SK-N-SH treated with all-trans-retinoic acid at 6 μM for 48 hours (cell line): ENCODE measurements at regions not wholly inside any gene's neighbourhood (a gene's known extent, or its start where the extent isn't known, plus 50 kb on each side); places are given as distances from the start of the nearest gene placed in this dataset.
A peak's percentile ranks its signal among the peaks of the same experiment; 100 is the strongest.

ENCODE experiments used
- ATAC-seq: fragments of 200-7000 bp; cut with Tn5 transposase; 3 replicates; pipeline ENCODE4 v1.9.1; 2020; ENCODE audit warnings: mild to moderate bottlenecking, moderate library complexity
- ARNTL ChIP-seq: fragments of 450-650 bp; formaldehyde crosslinking; IDR thresholded peaks from 2 replicates; pipeline ENCODE4 v1.5.0; 2020; ENCODE audit warnings: low read depth, mild to moderate bottlenecking, moderate library complexity, borderline replicate concordance
- BACH2 ChIP-seq: fragments of 250-450 bp; sonication (Bioruptor Pico); IDR thresholded peaks from 2 replicates; pipeline ENCODE4 v1.9.0; 2021; ENCODE audit warnings: mild to moderate bottlenecking, borderline replicate concordance
- ESRRG ChIP-seq: fragments of 250-450 bp; sonication (Bioruptor Pico); IDR thresholded peaks from 2 replicates; pipeline ENCODE4 v1.6.1; 2021; ENCODE audit warnings: mild to moderate bottlenecking
- GLIS3 ChIP-seq: fragments of 250-450 bp; sonication (Bioruptor Pico); IDR thresholded peaks from 2 replicates; pipeline ENCODE4 v1.5.0; 2020; ENCODE audit warnings: mild to moderate bottlenecking, moderate library complexity
- ISL1 ChIP-seq: fragments of 250-450 bp; sonication (Bioruptor Pico); IDR thresholded peaks from 2 replicates; pipeline ENCODE4 v2.1.2; 2022; ENCODE audit warnings: mild to moderate bottlenecking, moderate library complexity
- OSR1 ChIP-seq: fragments of 250-450 bp; sonication (Bioruptor Pico); IDR thresholded peaks from 2 replicates; pipeline ENCODE4 v1.8.0; 2022; ENCODE audit warnings: moderate library complexity, mild to moderate bottlenecking, inconsistent platforms
- POU6F1 ChIP-seq: fragments of 250-450 bp; sonication (Bioruptor Pico); IDR thresholded peaks from 2 replicates; pipeline ENCODE4 v1.8.0; 2021; ENCODE audit warnings: low read depth, mild to moderate bottlenecking, moderate library complexity, borderline replicate concordance
- PPARA ChIP-seq: fragments of 250-450 bp; sonication (Bioruptor Pico); IDR thresholded peaks from 2 replicates; pipeline ENCODE4 v1.5.0; 2020; ENCODE audit warnings: mild to moderate bottlenecking, borderline replicate concordance
- RARB ChIP-seq: fragments of 250-450 bp; sonication (Bioruptor Pico); IDR thresholded peaks from 2 replicates; pipeline ENCODE4 v1.8.0; 2021; ENCODE audit warnings: mild to moderate bottlenecking, moderate library complexity
- SNAI2 ChIP-seq: fragments of 250-450 bp; sonication (Bioruptor Pico); IDR thresholded peaks from 2 replicates; pipeline ENCODE4 v1.5.0; 2020; ENCODE audit warnings: mild to moderate bottlenecking, moderate library complexity
- TCF4 ChIP-seq: fragments of 250-450 bp; sonication (Bioruptor Pico); IDR thresholded peaks from 2 replicates; pipeline ENCODE4 v1.8.0; 2021; ENCODE audit warnings: mild to moderate bottlenecking, moderate library complexity, borderline replicate concordance
- TOX ChIP-seq: fragments of 250-450 bp; sonication (Bioruptor Pico); IDR thresholded peaks from 2 replicates; pipeline ENCODE4 v1.8.0; 2021; ENCODE audit warnings: mild to moderate bottlenecking, moderate library complexity, borderline replicate concordance
- ZC3H10 ChIP-seq: fragments of 250-450 bp; sonication (Bioruptor Pico); IDR thresholded peaks from 2 replicates; pipeline ENCODE4 v1.5.1; 2021; ENCODE audit warnings: mild to moderate bottlenecking, moderate library complexity
- ZFP3 ChIP-seq: fragments of 250-450 bp; sonication (Bioruptor Pico); IDR thresholded peaks from 2 replicates; pipeline ENCODE4 v1.5.0; 2020; ENCODE audit warnings: mild to moderate bottlenecking, moderate library complexity
- ZNF565 ChIP-seq: fragments of 450-650 bp; formaldehyde crosslinking; conservative IDR thresholded peaks from 2 replicates; pipeline ENCODE4 v1.5.0; 2020; ENCODE audit warnings: low read depth, mild to moderate bottlenecking, moderate library complexity
- ZNF70 ChIP-seq: fragments of 450-650 bp; formaldehyde crosslinking; IDR thresholded peaks from 2 replicates; pipeline ENCODE4 v1.5.0; 2020; ENCODE audit warnings: mild to moderate bottlenecking, moderate library complexity
- ZNF8 ChIP-seq: fragments of 450-650 bp; formaldehyde crosslinking; IDR thresholded peaks from 2 replicates; pipeline ENCODE4 v1.5.0; 2020; ENCODE audit warnings: mild to moderate bottlenecking, moderate library complexity
- TF ChIP-seq, protein P1 (sequence below): fragments of 250-450 bp; sonication (Bioruptor Pico); IDR thresholded peaks from 2 replicates; pipeline ENCODE4 v1.5.1; 2020; ENCODE audit warnings: low read depth, mild to moderate bottlenecking, moderate library complexity
- TF ChIP-seq, protein P2 (sequence below): fragments of 250-450 bp; sonication (Bioruptor Pico); IDR thresholded peaks from 2 replicates; pipeline ENCODE4 v1.8.0; 2020; ENCODE audit warnings: mild to moderate bottlenecking, moderate library complexity, borderline replicate concordance
- TF ChIP-seq, protein P3 (sequence below): fragments of 250-450 bp; sonication (Bioruptor Pico); IDR thresholded peaks from 2 replicates; pipeline ENCODE4 v1.5.0; 2020; ENCODE audit warnings: mild to moderate bottlenecking, moderate library complexity
- TF ChIP-seq, protein P4 (sequence below): fragments of 250-450 bp; sonication (Bioruptor Pico); IDR thresholded peaks from 2 replicates; pipeline ENCODE4 v1.5.1; 2021; ENCODE audit warnings: mild to moderate bottlenecking, moderate library complexity

DNA sequence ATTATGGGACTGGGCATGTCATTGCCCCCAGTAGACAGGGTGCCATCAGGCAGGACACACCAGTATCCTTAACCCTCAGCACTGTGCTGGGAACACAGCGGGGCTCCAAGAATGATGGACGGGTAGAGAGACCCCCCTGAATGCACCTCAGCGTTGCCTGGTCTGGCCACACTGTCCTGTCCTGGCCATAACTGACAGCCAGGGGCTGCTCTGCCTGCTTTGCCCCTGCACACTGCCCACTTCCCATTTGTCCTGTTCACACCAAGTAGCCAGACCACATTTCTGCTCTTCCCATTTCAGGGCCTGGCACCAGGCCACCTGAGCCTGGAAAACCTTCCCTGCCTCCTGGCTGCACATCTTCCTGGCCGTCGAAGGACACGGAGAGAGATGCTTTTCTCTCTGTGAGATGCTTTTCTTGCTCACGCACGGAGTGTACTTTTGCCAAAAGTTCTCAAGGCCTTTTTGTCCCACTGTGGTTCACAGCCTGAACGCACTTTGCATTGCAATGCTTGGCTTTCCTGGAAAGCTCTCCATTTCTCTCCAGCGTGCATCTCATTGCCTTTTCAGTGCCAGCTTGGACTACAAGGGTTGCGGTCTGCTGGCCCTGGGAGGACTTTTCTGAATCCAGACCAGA is 131.0 kb upstream of the EEPD1 start:
- ATAC-seq = peak; percentile 52
- TF ChIP-seq ZNF565 (CRISPR knock-in tag) = no peak
- no peak for TF ChIP-seq TOX (CRISPR knock-in tag)
- no peak for TF ChIP-seq OSR1 (CRISPR knock-in tag)
- TF ChIP-seq, protein P1, sequence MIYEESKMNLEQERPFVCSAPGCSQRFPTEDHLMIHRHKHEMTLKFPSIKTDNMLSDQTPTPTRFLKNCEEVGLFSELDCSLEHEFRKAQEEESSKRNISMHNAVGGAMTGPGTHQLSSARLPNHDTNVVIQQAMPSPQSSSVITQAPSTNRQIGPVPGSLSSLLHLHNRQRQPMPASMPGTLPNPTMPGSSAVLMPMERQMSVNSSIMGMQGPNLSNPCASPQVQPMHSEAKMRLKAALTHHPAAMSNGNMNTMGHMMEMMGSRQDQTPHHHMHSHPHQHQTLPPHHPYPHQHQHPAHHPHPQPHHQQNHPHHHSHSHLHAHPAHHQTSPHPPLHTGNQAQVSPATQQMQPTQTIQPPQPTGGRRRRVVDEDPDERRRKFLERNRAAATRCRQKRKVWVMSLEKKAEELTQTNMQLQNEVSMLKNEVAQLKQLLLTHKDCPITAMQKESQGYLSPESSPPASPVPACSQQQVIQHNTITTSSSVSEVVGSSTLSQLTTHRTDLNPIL = no peak
- TF ChIP-seq ESRRG (CRISPR knock-in tag) = no peak

DNA sequence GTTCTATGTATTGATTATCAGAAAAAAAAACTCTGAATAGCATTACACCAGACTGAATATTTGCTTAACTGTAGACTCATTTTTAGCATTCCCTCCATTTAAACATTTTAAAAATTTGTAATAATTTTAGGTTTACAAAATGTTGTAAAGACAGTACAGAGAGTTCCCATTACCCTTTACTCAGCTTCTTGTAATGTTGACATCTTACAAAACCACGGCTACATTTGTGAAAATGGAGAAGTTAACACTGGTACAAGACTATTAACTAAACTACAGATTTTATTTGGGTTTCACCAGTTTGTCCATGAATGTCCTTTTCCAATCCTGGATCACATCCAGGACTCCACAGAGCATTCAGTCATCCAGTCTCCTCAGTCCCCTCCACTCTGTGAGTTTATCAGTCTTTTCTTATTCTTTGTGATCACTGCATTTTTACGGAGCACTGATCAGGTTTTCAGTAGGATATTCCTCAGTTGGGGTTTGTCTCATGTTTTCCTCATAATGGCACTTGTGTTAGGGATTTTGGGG is 130.0 kb upstream of the EEPD1 start:
- ATAC-seq = no peak

DNA sequence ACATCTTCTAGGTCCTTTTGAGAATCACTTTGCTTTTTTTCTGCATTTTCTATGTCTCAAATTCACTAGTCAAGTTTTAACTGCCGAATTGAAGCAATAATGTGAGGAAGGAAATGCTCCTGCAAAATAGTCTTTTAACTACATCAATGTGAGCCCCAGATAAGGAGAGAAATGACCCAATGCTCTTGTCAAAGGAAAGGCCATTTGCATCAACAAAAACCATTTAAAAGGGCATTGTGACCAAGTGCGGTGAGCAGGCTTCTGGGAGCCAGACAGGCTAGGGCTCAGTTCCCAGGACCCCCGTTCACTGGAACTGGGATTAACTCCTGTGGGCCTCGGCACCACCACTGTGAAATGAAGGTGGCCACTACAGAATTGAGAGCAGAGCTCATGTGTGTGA is 127.9 kb upstream of the EEPD1 start:
- no peak for ATAC-seq
- TF ChIP-seq, protein P1 = no peak
- no peak for TF ChIP-seq TOX (CRISPR knock-in tag)
- no peak for TF ChIP-seq POU6F1 (CRISPR knock-in tag)
- no peak for TF ChIP-seq TCF4 (CRISPR knock-in tag)
- no peak for TF ChIP-seq RARB (CRISPR knock-in tag)
- no peak for TF ChIP-seq ISL1 (CRISPR knock-in tag)
- no peak for TF ChIP-seq ZNF565 (CRISPR knock-in tag)

More for the DNA sequence above, 130.0 kb upstream of the EEPD1 start:
- TF ChIP-seq RARB (CRISPR knock-in tag) (no peak), POU6F1 (CRISPR knock-in tag) (no peak), ESRRG (CRISPR knock-in tag) (no peak), ZNF8 (CRISPR knock-in tag) (no peak)

- TF ChIP-seq ZNF70 (CRISPR knock-in tag) = no peak
- TF ChIP-seq ZC3H10 (CRISPR knock-in tag) = no peak
- no peak for TF ChIP-seq ISL1 (CRISPR knock-in tag)
- TF ChIP-seq ARNTL (CRISPR knock-in tag) = no peak
- TF ChIP-seq OSR1 (CRISPR knock-in tag) = no peak
- no peak for TF ChIP-seq ZNF565 (CRISPR knock-in tag)
- TF ChIP-seq ZFP3 (CRISPR knock-in tag) = no peak
- TF ChIP-seq BACH2 (CRISPR knock-in tag) = no peak
- TF ChIP-seq PPARA (CRISPR knock-in tag) = no peak
- TF ChIP-seq, protein P2, sequence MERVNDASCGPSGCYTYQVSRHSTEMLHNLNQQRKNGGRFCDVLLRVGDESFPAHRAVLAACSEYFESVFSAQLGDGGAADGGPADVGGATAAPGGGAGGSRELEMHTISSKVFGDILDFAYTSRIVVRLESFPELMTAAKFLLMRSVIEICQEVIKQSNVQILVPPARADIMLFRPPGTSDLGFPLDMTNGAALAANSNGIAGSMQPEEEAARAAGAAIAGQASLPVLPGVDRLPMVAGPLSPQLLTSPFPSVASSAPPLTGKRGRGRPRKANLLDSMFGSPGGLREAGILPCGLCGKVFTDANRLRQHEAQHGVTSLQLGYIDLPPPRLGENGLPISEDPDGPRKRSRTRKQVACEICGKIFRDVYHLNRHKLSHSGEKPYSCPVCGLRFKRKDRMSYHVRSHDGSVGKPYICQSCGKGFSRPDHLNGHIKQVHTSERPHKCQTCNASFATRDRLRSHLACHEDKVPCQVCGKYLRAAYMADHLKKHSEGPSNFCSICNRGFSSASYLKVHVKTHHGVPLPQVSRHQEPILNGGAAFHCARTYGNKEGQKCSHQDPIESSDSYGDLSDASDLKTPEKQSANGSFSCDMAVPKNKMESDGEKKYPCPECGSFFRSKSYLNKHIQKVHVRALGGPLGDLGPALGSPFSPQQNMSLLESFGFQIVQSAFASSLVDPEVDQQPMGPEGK (CRISPR knock-in tag) = no peak
- no peak for TF ChIP-seq GLIS3 (CRISPR knock-in tag)
- no peak for TF ChIP-seq ZNF8 (CRISPR knock-in tag)
- TF ChIP-seq, protein P3, sequence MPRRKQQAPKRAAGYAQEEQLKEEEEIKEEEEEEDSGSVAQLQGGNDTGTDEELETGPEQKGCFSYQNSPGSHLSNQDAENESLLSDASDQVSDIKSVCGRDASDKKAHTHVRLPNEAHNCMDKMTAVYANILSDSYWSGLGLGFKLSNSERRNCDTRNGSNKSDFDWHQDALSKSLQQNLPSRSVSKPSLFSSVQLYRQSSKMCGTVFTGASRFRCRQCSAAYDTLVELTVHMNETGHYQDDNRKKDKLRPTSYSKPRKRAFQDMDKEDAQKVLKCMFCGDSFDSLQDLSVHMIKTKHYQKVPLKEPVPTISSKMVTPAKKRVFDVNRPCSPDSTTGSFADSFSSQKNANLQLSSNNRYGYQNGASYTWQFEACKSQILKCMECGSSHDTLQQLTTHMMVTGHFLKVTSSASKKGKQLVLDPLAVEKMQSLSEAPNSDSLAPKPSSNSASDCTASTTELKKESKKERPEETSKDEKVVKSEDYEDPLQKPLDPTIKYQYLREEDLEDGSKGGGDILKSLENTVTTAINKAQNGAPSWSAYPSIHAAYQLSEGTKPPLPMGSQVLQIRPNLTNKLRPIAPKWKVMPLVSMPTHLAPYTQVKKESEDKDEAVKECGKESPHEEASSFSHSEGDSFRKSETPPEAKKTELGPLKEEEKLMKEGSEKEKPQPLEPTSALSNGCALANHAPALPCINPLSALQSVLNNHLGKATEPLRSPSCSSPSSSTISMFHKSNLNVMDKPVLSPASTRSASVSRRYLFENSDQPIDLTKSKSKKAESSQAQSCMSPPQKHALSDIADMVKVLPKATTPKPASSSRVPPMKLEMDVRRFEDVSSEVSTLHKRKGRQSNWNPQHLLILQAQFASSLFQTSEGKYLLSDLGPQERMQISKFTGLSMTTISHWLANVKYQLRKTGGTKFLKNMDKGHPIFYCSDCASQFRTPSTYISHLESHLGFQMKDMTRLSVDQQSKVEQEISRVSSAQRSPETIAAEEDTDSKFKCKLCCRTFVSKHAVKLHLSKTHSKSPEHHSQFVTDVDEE = no peak
- TF ChIP-seq SNAI2 = no peak
- TF ChIP-seq, protein P4, sequence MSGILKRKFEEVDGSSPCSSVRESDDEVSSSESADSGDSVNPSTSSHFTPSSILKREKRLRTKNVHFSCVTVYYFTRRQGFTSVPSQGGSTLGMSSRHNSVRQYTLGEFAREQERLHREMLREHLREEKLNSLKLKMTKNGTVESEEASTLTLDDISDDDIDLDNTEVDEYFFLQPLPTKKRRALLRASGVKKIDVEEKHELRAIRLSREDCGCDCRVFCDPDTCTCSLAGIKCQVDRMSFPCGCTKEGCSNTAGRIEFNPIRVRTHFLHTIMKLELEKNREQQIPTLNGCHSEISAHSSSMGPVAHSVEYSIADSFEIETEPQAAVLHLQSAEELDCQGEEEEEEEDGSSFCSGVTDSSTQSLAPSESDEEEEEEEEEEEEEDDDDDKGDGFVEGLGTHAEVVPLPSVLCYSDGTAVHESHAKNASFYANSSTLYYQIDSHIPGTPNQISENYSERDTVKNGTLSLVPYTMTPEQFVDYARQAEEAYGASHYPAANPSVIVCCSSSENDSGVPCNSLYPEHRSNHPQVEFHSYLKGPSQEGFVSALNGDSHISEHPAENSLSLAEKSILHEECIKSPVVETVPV (CRISPR knock-in tag) = no peak
- no peak for ATAC-seq
Measured at GRCh38 chr7:36029311-36029710, 123.7 kb upstream of the EEPD1 start.
